Karpas-422 (cell line): ENCODE measurements at regions not wholly inside any gene's neighbourhood (a gene's known extent, or its start where the extent isn't known, plus 50 kb on each side); places are given as distances from the start of the nearest gene placed in this dataset.

Source experiments
- DNase-seq: peaks from one replicate; pipeline ENCODE4 v3.0.0-alpha.2; 2015
- H2AFZ ChIP-seq: fragments of 200-600 bp; sonication (generic); 2 replicates; pipeline ENCODE4 v1.6.1; 2014; ENCODE audit warnings: antibody characterized with exemption, low read length, mixed read lengths
- H3K27ac ChIP-seq: fragments of 200-600 bp; sonication (generic); 2 replicates; pipeline ENCODE4 v1.5.1; 2014; ENCODE audit warnings: mild to moderate bottlenecking, low read length, moderate library complexity
- H3K27me3 ChIP-seq: fragments of 200-600 bp; sonication (generic); 2 replicates; pipeline ENCODE4 v1.6.1; 2014; ENCODE audit warnings: low read length, mixed read lengths
- H3K36me3 ChIP-seq: fragments of 200-600 bp; sonication (generic); 2 replicates; pipeline ENCODE4 v1.6.1; 2014; ENCODE audit warnings: low read length, mixed read lengths; ENCODE audit not compliant: insufficient read depth
- H3K4me1 ChIP-seq: fragments of 200-600 bp; sonication (generic); 2 replicates; pipeline ENCODE4 v1.6.1; 2014; ENCODE audit warnings: mild to moderate bottlenecking, low read length, mixed read lengths
- H3K4me2 ChIP-seq: fragments of 200-600 bp; sonication (generic); 2 replicates; pipeline ENCODE4 v1.6.1; 2014; ENCODE audit warnings: low read length, low read depth, mild to moderate bottlenecking; ENCODE audit not compliant: poor library complexity, severe bottlenecking
- H3K4me3 ChIP-seq: fragments of 200-600 bp; sonication (generic); 2 replicates; pipeline ENCODE4 v1.5.1; 2014; ENCODE audit warnings: mild to moderate bottlenecking, antibody characterized with exemption, low read length, mixed read lengths
- H3K79me2 ChIP-seq: fragments of 200-600 bp; sonication (generic); 2 replicates; pipeline ENCODE4 v1.6.1; 2014; ENCODE audit warnings: mild to moderate bottlenecking, low read length, mixed read lengths
- H3K9ac ChIP-seq: fragments of 200-600 bp; sonication (generic); 2 replicates; pipeline ENCODE4 v1.6.0; 2014; ENCODE audit warnings: low read length
- H3K9me2 ChIP-seq: fragments of 200-600 bp; sonication (generic), shearing (Covaris generic); replicated peaks from 2 replicates; pipeline ENCODE4 v1.6.0; 2014; ENCODE audit warnings: mild to moderate bottlenecking, low read length, moderate library complexity; ENCODE audit not compliant: insufficient read depth
- H3K9me3 ChIP-seq: fragments of 300-700, 200-600 bp; sonication (generic); 2 replicates; pipeline ENCODE4 v1.6.1; 2014; ENCODE audit warnings: low read length, mixed read lengths
- H4K20me1 ChIP-seq: fragments of 200-600 bp; sonication (generic); 2 replicates; pipeline ENCODE4 v1.6.1; 2014; ENCODE audit warnings: mild to moderate bottlenecking, antibody characterized with exemption, low read length, low read depth; ENCODE audit not compliant: insufficient read depth

- no peaks in the 10 kb centered on the region for H3K4me1 ChIP-seq
- no peaks in the 10 kb centered on the region for H3K27me3 ChIP-seq
- no peak overlapping the region for H3K9ac ChIP-seq
- H2AFZ ChIP-seq, result no peak overlapping the region
- H3K4me3 ChIP-seq, result no peak overlapping the region
- DNase-seq, result no peak
- no peaks in the 10 kb centered on the region for H3K9me2 ChIP-seq
- H4K20me1 ChIP-seq, result no peaks in the 10 kb centered on the region
- H3K4me2 ChIP-seq, result no peak overlapping the region
- no peaks in the 10 kb centered on the region for H3K79me2 ChIP-seq
- H3K9me3 ChIP-seq, result no peaks in the 10 kb centered on the region
- H3K36me3 ChIP-seq, result no peaks in the 10 kb centered on the region
- no peak overlapping the region for H3K27ac ChIP-seq
Measured at GRCh38 chr20:17832236-17832915, 132.6 kb downstream of the BANF2 start.

DNA sequence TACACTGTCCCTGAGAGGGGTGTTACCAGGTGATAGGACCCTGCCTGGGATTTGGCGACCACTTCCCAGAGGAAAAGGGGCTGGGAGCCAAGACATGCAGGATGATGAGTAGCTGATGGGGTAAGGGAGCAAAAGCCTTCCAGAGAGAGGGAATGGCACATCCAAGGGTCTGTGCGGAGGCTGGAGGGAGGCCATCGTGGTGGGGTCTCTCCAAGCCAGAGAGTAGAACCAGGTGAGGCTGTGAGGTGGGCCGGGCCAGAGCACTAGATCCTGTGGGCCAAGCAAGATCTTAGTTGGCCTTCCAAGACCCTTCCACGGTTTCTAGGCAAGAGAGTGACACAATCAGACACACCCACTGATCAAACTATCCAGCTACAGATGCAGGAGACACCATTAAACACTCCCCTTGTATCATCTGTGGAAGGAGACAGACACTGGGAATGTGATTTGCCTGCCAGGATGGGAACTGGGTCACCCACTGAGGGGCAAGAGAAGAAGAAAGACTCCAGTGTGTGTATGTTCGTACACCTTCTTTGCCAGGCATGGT is 128.9 kb downstream of the BANF2 start:
- Histone ChIP-seq H3K9ac (no peak overlapping the region), H3K27me3 (no peaks in the 10 kb centered on the region), H3K9me2 (no peaks in the 10 kb centered on the region), H2AFZ (no peak overlapping the region), H3K79me2 (no peaks in the 10 kb centered on the region), H3K36me3 (no peaks in the 10 kb centered on the region), H3K4me1 (no peaks in the 10 kb centered on the region), H3K4me2 (no peak overlapping the region), H3K4me3 (no peak overlapping the region), H3K27ac (no peak overlapping the region), H4K20me1 (no peaks in the 10 kb centered on the region), H3K9me3 (no peaks in the 10 kb centered on the region)
- no peak for DNase-seq

DNA sequence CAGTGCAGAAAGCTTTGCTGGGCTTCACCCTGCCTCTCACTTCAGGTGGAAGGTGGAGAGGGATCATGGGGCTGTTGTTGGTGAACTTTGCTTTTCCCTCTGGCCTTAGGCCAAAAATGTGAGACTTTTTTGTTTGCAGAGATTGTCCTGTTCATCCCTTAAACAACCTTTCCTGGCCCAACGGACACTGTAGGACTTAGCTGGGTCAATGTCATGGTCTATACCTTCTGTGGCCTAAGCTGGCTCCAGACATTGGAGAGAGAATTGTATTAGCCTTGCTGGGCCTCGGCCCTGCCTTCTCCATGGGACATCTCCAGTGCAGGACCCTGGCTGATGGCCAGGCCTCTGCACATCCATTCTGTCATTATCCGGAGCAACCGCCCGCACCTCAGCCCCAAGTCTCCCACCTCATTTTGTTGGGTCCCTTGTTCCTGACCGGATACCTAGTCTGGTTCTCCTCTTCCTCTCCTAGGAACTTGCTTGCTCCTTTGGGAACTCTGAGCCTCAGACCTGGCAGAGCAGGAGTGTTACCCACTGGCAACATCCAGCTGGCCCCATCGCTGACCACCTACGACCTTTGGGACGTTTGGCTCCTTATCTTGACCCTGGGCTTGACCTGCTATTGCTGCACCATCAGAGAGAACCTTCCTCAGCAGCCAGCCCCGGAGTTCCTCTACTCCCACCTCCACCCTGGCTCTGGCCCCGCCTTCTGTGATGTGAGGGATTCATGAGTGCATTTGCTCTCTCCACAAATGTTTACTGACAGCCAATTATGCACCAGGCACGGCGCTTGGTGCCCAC is 128.2 kb downstream of the BANF2 start:
- no peaks in the 10 kb centered on the region for H3K27me3 ChIP-seq
- no peaks in the 10 kb centered on the region for H3K9me3 ChIP-seq
- H2AFZ ChIP-seq, result no peak overlapping the region
- H3K9ac ChIP-seq, result no peak overlapping the region
- no peak for DNase-seq
- no peaks in the 10 kb centered on the region for H4K20me1 ChIP-seq
- no peaks in the 10 kb centered on the region for H3K79me2 ChIP-seq
- no peak overlapping the region for H3K4me3 ChIP-seq
- no peaks in the 10 kb centered on the region for H3K9me2 ChIP-seq
- H3K4me2 ChIP-seq, result no peak overlapping the region
- no peak overlapping the region for H3K27ac ChIP-seq
- H3K36me3 ChIP-seq, result no peaks in the 10 kb centered on the region
- no peaks in the 10 kb centered on the region for H3K4me1 ChIP-seq

GRCh38 chr20:17827079-17827478 is 127.3 kb downstream of the BANF2 start:
- Histone ChIP-seq H3K9me3 (no peaks in the 10 kb centered on the region), H3K27me3 (no peaks in the 10 kb centered on the region), H3K79me2 (no peaks in the 10 kb centered on the region), H3K4me3 (no peak overlapping the region), H2AFZ (no peak overlapping the region), H3K27ac (no peak overlapping the region), H3K4me2 (no peak overlapping the region), H3K36me3 (no peaks in the 10 kb centered on the region), H4K20me1 (no peaks in the 10 kb centered on the region), H3K4me1 (no peaks in the 10 kb centered on the region), H3K9ac (no peak overlapping the region), H3K9me2 (no peaks in the 10 kb centered on the region)
- no peak for DNase-seq

DNA sequence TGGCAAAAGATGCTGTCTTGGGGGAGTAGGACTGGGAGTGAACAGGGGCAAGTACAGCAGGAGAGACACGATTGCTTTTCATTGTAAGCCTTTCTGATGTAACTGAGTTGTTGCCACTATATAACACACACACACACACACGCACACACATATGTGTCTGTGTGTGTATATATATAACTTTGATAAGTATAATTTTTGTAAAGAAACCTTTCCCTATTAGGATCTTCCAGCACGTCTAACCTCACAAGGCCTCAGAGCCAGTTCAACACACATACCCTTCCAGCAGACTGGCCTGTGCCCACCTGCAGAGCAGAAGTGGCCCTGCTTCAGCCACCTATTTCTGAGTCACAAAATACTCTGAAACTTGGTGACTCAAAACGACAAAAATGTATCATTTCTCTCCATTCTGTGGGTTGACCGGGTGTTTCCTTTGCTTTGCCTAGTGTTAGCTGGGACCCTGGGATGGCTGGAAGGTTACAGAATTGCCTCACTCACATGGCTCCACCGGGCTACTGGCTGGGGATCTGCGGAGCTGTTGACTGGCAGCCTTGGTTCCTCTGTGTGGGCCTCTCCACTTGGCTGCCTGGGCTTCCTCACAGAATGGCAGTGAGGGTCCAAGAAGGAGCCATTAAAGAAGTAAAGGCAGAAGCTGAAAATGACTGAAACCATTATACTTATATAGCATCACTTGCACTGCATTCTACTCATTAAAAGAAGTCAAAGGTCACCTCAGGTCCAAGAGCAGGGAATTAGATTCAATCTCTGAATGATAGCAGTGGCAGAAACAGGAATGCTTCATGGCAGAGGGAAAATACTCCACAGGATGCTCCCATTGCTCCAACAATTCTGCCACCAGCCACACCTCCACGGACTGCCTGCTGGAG is 126.4 kb downstream of the BANF2 start:
- Histone ChIP-seq H3K27ac (no peak overlapping the region), H2AFZ (no peak overlapping the region), H3K9me3 (no peaks in the 10 kb centered on the region), H4K20me1 (no peaks in the 10 kb centered on the region), H3K4me2 (no peak overlapping the region), H3K36me3 (no peaks in the 10 kb centered on the region), H3K27me3 (no peaks in the 10 kb centered on the region), H3K9me2 (no peaks in the 10 kb centered on the region), H3K79me2 (no peaks in the 10 kb centered on the region), H3K9ac (no peak overlapping the region), H3K4me1 (no peaks in the 10 kb centered on the region), H3K4me3 (no peak overlapping the region)
- DNase-seq, result no peak

GRCh38 chr20:17825252-17825959 is 125.6 kb downstream of the BANF2 start:
- H3K4me3 ChIP-seq, result no peak overlapping the region
- H3K9me2 ChIP-seq, result no peaks in the 10 kb centered on the region
- H3K9me3 ChIP-seq, result no peaks in the 10 kb centered on the region
- no peaks in the 10 kb centered on the region for H3K79me2 ChIP-seq
- no peak overlapping the region for H2AFZ ChIP-seq
- H4K20me1 ChIP-seq, result no peaks in the 10 kb centered on the region
- H3K9ac ChIP-seq, result no peak overlapping the region
- no peaks in the 10 kb centered on the region for H3K27me3 ChIP-seq
- no peak overlapping the region for H3K27ac ChIP-seq
- H3K4me2 ChIP-seq, result no peak overlapping the region
- no peak for DNase-seq
- H3K36me3 ChIP-seq, result no peaks in the 10 kb centered on the region
- H3K4me1 ChIP-seq, result no peaks in the 10 kb centered on the region

DNA sequence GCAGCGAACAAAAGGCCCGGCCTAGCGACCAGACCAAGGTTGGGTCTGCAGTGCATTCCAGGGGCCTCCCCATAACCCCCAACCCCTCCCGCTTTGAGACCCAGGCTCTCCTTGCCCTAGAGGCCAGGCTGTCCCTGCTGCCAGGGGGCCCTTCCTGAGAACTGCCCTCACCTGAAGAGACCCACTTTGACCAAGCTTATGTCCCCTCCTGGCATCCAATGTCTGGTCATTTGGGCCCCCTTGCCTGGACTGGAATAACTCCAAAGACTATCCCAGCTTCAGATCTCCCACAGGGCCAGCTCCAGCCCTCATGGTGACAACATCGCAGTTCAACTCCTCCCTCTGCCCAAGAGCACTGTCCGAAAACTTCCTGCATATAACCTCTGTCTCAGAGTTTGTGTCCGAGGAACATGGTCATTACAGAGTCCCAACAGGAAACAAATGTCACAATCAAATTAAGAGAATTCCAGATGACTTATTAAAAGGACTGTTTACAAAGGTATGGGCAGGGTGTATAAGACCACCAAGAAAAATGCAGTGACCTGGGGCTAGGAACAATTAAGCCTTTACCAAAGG is 125.0 kb downstream of the BANF2 start:
- Histone ChIP-seq H3K36me3 (no peaks in the 10 kb centered on the region), H3K4me3 (no peak overlapping the region), H3K79me2 (no peaks in the 10 kb centered on the region), H3K9me3 (no peaks in the 10 kb centered on the region), H3K27me3 (no peaks in the 10 kb centered on the region), H3K27ac (no peak overlapping the region), H3K4me1 (no peaks in the 10 kb centered on the region), H3K9ac (no peak overlapping the region), H3K9me2 (no peaks in the 10 kb centered on the region), H3K4me2 (no peak overlapping the region), H4K20me1 (no peaks in the 10 kb centered on the region), H2AFZ (no peak overlapping the region)
- DNase-seq, result no peak
